GM12891 (cell line): ENCODE measurements at regions not wholly inside any gene's neighbourhood (a gene's known extent, or its start where the extent isn't known, plus 50 kb on each side); places are given as distances from the start of the nearest gene placed in this dataset.

Source experiments
- POLR2A ChIP-seq: IDR thresholded peaks from 2 replicates; pipeline ENCODE4 v1.6.1; 2011; ENCODE audit warnings: low read depth, low read length, control low read depth
- POLR2AphosphoS5 ChIP-seq: IDR thresholded peaks from 2 replicates; pipeline ENCODE4 v1.6.1; 2011; ENCODE audit warnings: low read depth, low read length, control low read depth

GRCh38 chr4:188959424-188959823 is 820.2 kb downstream of the TRIML1 start:
- TF ChIP-seq POLR2A (no peak), POLR2AphosphoS5 (no peak)
